Left colon (tissue), 2 donors: ENCODE measurements at regions not wholly inside any gene's neighbourhood (a gene's known extent, or its start where the extent isn't known, plus 50 kb on each side); places are given as distances from the start of the nearest gene placed in this dataset.

Experiments
- ATAC-seq: fragments of 200-7000 bp; cut with Tn5 transposase; one replicate; pipeline ENCODE4 v1.9.1; 2020; ENCODE audit warnings: mild to moderate bottlenecking, moderate library complexity
- DNase-seq, 2 donors: peaks; one replicate each; pipeline ENCODE4 v3.0.0-alpha.2; 2020
- intact Hi-C, 2 donors: fragments of 100-400 bp; cut with DNase I in 1 of 2; cut with micrococcal nuclease in 1 of 2; formaldehyde crosslinking; loops; one replicate each; pipeline versions ENCODE4 v1.11.2 to v1.14.0; 2022; cut with DNase I, micrococcal nuclease
- donor health status: DM: no; HTN: no; CAD: no.
- donor health status: DM: yes; HTN: yes; CAD: no.

DNA sequence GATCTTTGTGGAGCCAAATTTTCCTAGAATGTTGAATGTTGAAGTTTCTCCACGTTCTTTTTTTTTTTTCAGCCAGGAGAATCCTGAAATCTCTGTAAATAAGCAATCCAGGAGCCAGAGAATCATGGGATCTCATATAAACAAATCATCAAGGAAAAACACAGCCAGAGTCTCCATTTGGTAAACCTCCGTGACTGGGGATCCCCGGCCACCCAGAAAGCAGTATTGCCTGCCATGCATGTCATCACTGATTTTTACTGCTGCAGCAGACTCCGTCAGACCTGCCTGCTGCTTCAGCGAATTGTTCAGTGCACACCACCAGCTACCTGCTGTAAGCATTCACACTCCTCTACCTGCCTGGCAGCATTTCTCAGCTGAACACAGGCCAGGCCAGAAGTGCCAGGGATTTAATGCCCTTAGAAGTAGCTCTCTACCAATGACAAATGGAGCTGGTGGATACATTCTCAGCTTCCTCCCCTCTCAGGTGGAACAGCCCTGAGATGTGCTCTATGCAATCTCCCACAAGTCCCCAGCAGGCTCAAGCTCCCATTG is 158.6 kb downstream of the CYLD start:
- intact Hi-C loops = no loop called here
- no peak for DNase-seq
- no peak for ATAC-seq

- intact Hi-C loops = no loop called here
- no peak for ATAC-seq
- no peak for DNase-seq
These were observed 158.1 kb downstream of the CYLD start for GRCh38 chr16:50899951-50900350.

DNA sequence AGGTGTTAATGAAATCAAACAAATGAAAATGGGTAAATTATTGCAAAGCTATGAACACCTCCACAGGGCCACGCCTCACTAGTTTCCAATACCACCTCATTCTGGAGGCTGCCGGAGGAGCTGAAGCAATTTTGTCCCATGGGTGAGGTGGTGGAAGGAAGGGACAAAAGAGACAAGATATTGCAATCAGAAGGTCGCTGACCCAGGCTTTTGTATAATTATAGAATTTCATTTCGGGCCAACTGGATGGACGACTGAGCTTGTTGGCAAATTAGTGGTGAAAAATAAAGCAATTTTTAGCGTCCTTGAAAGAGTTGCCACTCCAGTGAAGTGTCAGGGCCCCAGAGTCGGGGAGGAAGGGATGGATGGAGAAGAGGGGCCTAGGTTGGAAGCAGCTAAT is 147.9 kb downstream of the CYLD start:
- intact Hi-C loops = no loop called here
- no peak for ATAC-seq
- DNase-seq = no peak

DNA sequence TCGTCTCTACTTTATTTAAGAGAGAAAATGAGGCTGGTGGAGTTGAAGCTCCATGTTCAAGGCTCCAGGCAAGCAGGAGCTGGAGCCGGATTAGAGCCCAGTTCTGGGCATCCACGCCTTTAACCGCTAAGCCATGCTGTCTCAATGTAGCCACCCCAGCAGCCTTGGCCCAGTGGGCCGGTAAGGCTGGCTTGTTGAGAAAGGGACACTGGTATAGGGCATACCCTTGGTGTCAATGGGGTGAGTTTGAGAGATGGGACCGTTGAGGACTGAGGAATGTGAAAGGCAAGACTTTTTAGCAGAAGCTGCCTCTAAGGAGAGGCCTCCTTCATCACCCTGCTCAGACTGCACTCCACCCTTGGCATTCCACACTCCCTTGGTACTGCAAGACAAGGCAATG is 147.4 kb downstream of the CYLD start:
- intact Hi-C loops = no loop called here
- DNase-seq (no peak), ATAC-seq (no peak)

- DNase-seq (no peak), ATAC-seq (no peak)
- intact Hi-C loops = no loop called here
These were observed 146.8 kb downstream of the CYLD start for GRCh38 chr16:50888486-50889261.

- intact Hi-C loops = no loop called here
- DNase-seq = no peak
These were observed 145.8 kb downstream of the CYLD start for GRCh38 chr16:50887500-50888298.

GRCh38 chr16:50884066-50884860 is 142.4 kb downstream of the CYLD start:
- no peak for ATAC-seq
- DNase-seq = no peak
- intact Hi-C loops = no loop called here

More at GRCh38 chr16:50887500-50888298, 145.8 kb downstream of the CYLD start:
- ATAC-seq = no peak

- ATAC-seq (no peak), DNase-seq (no peak)
- intact Hi-C loops = no loop called here
These were observed 140.1 kb downstream of the CYLD start for GRCh38 chr16:50881956-50882355.

- intact Hi-C loops = no loop called here
- DNase-seq (no peak), ATAC-seq (no peak)
These were observed 139.5 kb downstream of the CYLD start for GRCh38 chr16:50881331-50881830.

DNA sequence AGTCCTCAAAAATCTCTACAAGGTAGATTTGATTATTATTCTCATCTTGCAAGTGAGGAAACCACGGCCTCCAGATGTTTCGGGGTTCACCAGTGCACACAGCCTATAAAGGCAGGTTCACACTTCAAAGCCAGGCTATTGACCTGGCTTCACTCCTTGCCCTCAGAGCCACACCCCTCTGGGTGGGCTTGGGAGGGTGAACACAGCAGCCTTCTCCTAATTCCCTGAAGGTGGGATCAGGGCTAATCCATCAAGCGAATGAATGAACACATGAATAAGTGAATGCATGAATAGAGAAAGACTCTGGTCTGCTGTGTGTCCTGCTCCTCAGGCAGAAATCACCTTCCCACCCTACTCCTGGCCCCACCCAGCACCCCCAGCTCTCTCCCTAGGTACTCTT is 139.0 kb downstream of the CYLD start:
- no peak for DNase-seq
- ATAC-seq = no peak
- intact Hi-C loops = no loop called here

DNA sequence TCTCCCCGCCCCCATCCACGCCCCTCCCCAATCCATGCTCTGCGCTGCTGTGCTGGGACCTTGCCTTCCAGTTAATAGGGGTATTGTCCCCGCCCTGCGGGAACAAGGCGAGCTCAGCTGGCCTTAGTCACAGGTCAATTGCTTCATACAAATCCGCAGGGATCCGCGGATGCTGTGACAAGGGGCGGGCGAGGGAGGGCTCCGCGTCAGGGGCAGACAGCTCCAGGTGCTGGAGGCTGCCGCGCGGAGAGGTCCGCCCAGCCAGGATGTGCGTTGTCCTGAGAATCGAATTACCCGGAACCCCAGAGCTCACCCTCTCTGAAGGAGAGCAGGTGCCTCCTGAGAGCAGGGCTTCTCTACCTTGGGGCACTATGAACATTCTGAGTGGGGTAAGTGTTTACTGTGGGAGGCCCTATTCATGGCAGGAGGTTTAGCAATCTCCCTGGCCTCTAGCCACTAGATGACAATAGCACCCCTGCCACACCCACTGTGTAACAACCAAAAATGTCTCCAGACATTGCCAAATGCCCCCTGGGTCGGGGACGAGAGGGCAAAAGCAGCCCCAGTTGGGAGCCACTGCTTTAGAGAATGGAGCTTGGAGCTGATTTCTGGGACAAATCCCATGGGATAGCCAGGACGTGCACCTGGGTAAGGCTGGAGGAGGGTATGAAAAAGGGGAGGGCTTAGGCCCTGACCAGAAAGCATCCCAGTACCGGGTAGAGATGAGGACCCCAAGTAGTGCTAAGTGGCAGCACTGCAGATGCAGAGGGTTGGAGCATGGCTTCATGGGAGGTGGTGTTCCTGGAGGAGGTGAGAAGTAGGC is 138.2 kb downstream of the CYLD start:
- ATAC-seq (no peak), DNase-seq (no peak)
- intact Hi-C loops = no loop called here

DNA sequence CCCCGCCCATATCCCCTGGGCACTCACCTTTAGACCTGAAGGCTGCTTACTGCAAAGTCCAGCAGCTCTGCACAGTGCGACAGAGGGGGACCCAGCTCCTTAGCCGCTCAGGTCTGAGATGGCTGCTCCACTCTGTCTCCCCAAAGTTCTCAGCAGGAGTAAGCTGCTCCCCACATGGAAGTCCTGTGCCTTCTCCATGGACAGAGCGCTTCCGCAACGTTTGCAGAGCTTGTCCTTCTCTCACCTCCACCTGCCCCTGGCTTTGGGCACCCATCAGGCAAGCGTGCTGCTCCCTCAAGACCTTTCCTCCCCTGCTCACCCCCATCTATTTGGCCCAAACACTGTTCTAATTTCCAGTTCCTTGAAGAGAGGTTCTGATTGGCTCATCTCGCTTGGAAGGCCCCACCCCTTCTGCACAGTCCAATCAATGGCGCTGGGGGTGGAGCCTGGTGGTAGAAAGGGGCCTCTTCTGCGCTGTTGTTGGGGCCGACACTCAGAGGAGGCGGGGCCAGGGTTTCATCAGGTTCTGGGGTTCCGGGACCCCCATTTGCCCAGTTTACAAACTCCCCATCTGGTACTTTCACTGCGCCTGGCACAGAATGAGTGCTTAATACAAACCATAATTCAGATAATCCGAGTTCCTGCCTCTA is 137.2 kb downstream of the CYLD start:
- no peak for DNase-seq

DNA sequence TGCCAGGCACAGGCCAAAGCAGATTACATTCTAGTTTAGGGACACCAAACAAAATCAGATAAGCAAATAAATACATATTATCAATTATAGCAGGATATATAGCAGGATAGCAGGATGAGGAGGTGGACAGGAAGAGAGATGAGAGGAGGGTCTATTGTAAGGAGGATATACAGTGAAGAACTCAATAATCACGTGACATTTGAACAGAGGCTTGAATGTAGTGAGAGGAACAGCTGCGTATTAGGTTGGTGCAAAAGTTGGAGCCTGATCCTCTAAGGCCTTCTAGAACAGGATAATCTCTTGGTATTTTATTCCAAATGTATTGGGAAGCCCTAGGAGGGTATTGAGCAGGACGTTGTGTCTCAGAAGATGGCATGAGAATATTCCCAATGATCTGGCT is 136.7 kb downstream of the CYLD start:
- ATAC-seq (no peak), DNase-seq (no peak)
- intact Hi-C loops = no loop called here

More for the DNA sequence above, 137.2 kb downstream of the CYLD start:
- intact Hi-C loops = no loop called here
- no peak for ATAC-seq

GRCh38 chr16:50876263-50876662 is 134.4 kb downstream of the CYLD start:
- ATAC-seq (no peak), DNase-seq (no peak)

GRCh38 chr16:50868577-50868976 is 126.7 kb downstream of the CYLD start:
- no peak for ATAC-seq
- intact Hi-C loops = no loop called here
- no peak for DNase-seq

More at GRCh38 chr16:50876263-50876662, 134.4 kb downstream of the CYLD start:
- intact Hi-C loops = no loop called here

DNA sequence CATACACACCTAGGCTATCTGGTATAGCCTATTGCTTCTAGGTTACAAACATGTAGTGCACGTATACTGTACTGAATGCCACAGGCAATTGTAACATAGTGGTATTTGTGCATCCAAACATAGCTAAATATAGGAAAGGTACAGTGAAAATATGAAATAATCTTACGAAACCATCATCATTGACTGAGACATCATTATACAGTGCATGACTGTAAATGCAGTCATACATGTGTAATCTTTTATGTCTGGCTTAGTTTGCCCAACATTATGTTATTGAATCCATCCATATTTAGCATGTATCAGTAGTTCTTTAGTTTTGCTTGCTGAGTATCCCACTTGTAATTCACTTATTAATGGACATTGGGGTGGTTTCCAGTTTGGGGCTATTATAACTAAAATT is 124.9 kb downstream of the CYLD start:
- ATAC-seq (no peak), DNase-seq (no peak)
- intact Hi-C loops = no loop called here

DNA sequence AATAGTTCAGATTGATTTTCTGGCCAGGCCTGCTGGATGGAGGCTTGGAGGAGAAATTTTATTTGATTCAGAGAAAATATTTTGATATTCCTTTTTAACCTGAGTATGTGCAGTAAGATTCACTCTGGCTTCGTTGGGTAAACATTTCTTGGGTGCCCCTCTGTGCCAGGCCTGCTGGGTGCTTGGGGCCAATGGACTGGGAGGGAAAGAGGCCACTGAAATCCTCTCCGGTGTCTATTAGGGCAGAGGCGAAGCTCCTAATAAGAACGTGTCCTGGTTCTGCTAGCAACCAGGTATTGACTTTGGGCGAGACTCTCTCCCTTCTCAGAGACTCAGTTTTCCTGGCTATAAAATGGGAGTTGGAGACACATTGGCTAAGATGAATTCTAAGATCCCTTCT is 122.5 kb downstream of the CYLD start:
- DNase-seq = no peak
- ATAC-seq = no peak
- intact Hi-C loops = no loop called here

DNA sequence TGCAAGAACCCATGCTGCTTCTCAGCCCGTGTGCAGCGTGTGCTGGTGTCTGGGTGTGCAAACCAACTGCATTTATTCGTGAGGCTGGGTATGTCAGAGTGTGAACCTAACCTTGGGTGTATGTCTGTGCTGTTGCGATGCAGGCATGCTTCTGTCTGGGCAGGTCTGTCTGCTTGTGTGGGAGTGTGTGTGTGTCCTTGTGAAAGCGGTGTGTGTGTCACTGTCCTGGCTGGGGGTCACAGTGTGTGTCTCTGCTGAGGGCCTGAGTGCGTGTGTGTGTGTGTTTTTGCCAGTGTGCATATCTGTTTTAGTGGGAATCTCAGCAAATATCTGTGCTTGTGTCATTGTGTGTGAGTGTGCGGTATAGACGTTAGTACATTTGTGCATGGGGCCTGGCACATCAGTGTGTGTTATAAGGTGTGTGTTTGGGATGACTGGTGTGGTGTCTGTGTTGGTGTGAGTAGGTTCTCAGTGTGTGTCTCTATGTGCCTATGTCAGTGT is 121.8 kb downstream of the CYLD start:
- ATAC-seq (no peak), DNase-seq (no peak)
- intact Hi-C loops = no loop called here
